ENCODE measurements at regions not wholly inside any gene's neighbourhood (a gene's known extent, or its start where the extent isn't known, plus 50 kb on each side); places are given as distances from the start of the nearest gene placed in this dataset.
"Not testable (repeated sequence)": the region's sequence is repeated elsewhere in the genome, so short reads cannot be mapped to it uniquely, and the experiment has no call there.

GRCh38 chr1:146521804-146522203 lies 293.0 kb upstream of the NOTCH2NLA start:
- not testable (repeated sequence) for DNase-seq (ENCODE audit: low read depth in 3 of 3, low spot score in 2 of 3)

DNA sequence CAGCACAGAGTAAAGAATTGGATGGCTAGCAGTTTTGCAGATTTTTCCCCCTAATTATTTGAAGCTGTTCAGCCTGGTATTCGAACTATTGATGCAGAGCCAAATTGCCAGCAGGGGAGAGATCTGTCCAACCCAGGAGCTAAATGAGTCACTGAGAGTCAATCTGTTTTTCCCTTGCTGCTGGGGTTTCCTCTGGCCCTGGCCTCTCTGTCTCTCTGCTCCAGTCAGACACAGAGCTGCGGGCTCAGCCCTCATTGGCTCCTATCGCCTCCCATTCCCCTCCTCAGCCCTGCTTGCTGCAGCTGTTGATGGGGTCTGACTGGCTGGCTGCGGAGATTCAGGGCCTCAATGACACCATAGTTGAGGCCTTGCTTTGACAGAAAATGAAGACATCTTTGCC lies 284.9 kb upstream of the NOTCH2NLA start:
- not testable (repeated sequence) for DNase-seq (ENCODE audit: low read depth in 3 of 3, low spot score in 2 of 3)

- not testable (repeated sequence) for DNase-seq (ENCODE audit: low read depth in 3 of 3, low spot score in 2 of 3)
Observed at GRCh38 chr1:146511047-146511777, 282.4 kb upstream of the NOTCH2NLA start.

- DNase-seq (ENCODE audit: low read depth in 3 of 3, low spot score in 2 of 3) = not testable (repeated sequence)
Observed at GRCh38 chr1:146510248-146510983, 281.6 kb upstream of the NOTCH2NLA start.

DNA sequence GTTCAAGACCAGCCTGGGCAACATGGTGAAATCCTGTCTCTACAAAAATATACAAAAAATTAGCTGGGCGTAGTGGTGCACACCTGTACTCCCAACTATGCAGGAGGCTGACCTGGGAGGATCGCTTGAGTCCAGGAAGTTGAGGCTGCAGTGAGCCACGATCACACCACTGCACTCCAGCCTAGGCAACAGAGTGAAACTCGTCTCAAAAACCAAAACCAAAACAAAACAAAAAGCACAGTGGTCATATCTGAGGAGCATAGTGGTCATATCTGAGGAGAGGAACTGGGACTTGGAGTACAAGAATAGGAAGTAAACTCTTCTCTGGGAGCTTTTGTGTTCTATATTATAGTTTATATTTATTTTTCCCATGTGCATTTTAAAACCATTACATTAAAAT lies 275.3 kb upstream of the NOTCH2NLA start:
- DNase-seq (ENCODE audit: low read depth in 3 of 3, low spot score in 2 of 3) = not testable (repeated sequence)

DNA sequence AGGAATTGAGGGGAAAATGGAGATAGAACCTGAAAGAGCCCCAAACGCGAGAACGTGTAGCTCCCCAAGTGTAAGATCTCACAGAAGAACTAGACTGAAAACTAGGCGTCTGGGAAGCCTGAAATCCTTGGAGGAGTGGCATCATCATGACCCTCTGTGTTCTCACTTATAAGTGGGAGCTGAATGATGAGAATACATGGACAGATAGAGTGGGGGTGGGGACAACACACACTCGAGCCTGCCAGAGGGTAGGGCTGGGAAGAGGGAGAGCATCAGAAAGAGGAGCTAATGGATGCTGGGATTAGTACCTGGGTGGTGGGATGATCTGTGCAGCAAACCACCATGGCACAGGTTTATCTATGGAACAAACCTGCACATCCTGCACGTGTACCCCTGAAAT lies 258.7 kb upstream of the NOTCH2NLA start:
- DNase-seq (ENCODE audit: low read depth in 3 of 3, low spot score in 2 of 3) = not testable (repeated sequence)

DNA sequence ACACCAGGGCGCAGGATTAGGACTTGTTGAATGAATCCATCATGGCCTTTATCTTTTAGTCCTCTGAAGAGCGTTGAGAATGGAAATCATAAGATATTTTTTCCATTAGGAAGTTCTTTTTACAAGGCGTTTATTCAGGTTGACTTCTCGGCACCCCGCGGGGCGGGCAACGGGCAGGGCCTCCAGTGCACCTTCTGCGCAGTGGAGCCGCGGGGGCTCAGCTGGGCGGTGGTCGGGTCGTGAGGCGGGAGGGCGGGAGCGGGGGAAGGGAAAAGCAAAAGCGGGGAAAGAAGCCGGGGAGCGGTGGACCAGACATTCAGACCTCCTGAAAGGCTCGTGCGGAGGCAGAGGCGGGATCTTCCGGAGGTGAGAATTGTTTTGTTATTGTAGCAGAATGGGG lies 258.3 kb upstream of the NOTCH2NLA start:
- DNase-seq (ENCODE audit: low read depth in 3 of 3, low spot score in 2 of 3) = not testable (repeated sequence)

GRCh38 chr1:146486300-146487014 lies 257.6 kb upstream of the NOTCH2NLA start:
- peak in 2 of 3 donors; percentile 3 to 18 for DNase-seq (ENCODE audit: low read depth in 3 of 3, low spot score in 2 of 3)

- not testable (repeated sequence) for DNase-seq (ENCODE audit: low read depth in 3 of 3, low spot score in 2 of 3)
Observed at GRCh38 chr1:146484195-146484594, 255.4 kb upstream of the NOTCH2NLA start.

GRCh38 chr1:146479188-146479587 lies 250.4 kb upstream of the NOTCH2NLA start:
- not testable (repeated sequence) for DNase-seq (ENCODE audit: low read depth in 3 of 3, low spot score in 2 of 3)

DNA sequence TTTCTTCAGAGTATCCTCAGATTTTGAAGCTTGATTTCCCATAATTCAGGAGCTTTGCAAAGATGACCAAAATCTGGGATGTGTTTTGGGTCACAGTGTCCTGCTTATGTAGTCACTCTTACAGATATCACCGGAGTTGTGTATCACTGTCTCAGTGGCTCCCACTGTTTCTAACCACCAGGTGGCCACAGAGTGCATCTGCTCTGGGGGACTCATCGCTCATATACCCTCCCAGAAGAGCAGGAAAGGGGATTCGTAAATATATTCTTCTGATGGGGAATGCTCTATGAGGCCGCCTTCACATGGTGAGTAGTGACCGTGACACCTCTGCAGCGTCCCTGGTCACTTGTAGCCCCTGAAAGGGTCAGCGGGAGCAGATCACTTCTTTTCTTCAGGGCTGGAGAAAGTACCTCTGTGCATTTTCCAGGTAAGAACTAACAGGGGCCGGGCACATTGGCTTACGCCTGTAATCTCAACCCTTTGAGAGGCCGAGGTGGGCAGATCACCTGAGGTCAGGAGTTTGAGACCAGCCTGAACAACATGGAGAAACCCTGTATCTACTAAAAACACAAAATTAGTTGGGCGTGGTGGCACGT lies 249.4 kb upstream of the NOTCH2NLA start:
- DNase-seq (ENCODE audit: low read depth in 3 of 3, low spot score in 2 of 3) = peak in 1 of 3 donors; percentile 0

GRCh38 chr1:146475086-146475485 lies 246.3 kb upstream of the NOTCH2NLA start:
- DNase-seq (ENCODE audit: low read depth in 3 of 3, low spot score in 2 of 3) = not testable (repeated sequence)

DNA sequence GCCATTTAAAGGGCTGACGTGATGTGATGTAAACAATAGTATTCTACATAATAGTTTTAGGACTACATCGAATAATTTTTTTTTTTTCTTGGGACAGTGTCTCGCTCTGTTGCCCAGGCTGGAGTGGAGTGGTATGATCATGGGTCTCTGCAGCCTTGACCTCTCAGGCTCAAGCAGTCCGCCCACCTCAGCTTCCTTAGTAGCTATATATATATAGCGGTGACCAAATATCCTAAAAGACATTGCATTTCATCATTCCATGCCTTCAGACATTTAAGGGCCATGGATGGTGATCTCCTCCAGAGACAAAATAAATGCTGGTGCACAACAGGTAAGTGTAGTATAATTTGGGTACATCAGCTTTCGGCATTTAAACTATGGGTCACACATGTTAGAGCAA lies 245.4 kb upstream of the NOTCH2NLA start:
- not testable (repeated sequence) for DNase-seq (ENCODE audit: low read depth in 3 of 3, low spot score in 2 of 3)

DNA sequence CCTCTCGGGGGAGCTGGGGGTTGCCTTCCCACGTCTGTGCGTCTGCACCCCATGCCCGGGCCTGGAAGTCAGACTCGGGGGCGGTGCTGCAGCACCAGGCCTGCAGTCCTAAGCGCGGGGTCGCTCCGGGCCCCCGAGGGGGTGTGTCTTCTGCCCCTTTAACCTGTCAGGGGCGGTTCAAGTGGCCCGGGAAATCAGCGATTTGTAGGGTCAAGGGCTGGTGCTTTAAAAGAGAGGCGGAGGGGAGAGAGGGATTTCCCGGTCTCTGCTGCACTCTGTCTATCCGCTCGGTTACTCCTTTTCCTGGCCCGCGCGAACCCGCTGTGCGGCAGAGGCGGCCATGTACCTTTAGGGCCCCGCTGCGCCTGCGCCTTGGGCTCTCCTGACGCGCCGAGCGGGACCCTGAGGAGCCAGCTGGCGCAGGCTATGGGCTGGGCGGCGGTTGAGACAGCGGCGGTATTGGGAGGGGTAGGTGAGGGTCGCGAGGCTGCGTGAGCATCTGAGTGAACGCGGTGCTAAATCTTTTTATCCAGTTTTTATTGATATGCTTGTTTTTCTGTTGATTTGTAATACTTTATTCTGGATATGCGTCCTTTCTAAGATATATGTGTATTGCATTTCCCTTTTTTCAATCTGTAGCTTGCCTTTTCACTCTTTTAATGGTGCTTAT lies 243.5 kb upstream of the NOTCH2NLA start:
- peak in 2 of 3 donors; percentile 16 to 54 for DNase-seq (ENCODE audit: low read depth in 3 of 3, low spot score in 2 of 3)

- DNase-seq (ENCODE audit: low read depth in 3 of 3, low spot score in 2 of 3) = not testable (repeated sequence)
Observed at GRCh38 chr1:146459939-146460338, 231.1 kb upstream of the NOTCH2NLA start.

DNA sequence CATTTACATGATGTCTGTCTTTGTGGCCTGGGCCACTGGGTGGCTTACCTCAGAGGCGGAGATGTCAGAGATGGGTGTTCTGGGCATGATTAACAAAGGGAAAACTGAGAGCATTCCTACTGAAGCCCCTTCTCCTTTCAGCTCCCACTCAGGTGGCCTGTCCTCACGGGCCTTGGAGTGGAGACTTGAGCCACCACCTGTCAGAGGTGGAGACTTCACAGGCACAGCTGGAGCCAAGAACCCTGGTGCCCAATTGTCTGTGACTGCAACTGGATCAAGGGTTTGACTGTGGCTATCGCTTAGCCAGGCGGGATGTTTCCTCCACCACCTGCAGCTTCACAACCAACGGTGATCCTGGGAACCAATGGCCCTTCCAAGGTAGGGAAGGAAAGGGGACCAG lies 230.5 kb upstream of the NOTCH2NLA start:
- DNase-seq (ENCODE audit: low read depth in 3 of 3, low spot score in 2 of 3) = not testable (repeated sequence)

GRCh38 chr1:146448877-146449246 lies 220.0 kb upstream of the NOTCH2NLA start:
- DNase-seq (ENCODE audit: low read depth in 3 of 3, low spot score in 2 of 3) = not testable (repeated sequence)

- DNase-seq (ENCODE audit: low read depth in 3 of 3, low spot score in 2 of 3) = not testable (repeated sequence)
Observed at GRCh38 chr1:146448212-146448876, 219.5 kb upstream of the NOTCH2NLA start.

GRCh38 chr1:146443871-146444222 lies 215.0 kb upstream of the NOTCH2NLA start:
- not testable (repeated sequence) for DNase-seq (ENCODE audit: low read depth in 3 of 3, low spot score in 2 of 3)

Measured in right renal cortex interstitium (tissue), 3 donors.